ENCODE measurements at regions not wholly inside any gene's neighbourhood (a gene's known extent, or its start where the extent isn't known, plus 50 kb on each side); places are given as distances from the start of the nearest gene placed in this dataset.
"Not testable (repeated sequence)": the region's sequence is repeated elsewhere in the genome, so short reads cannot be mapped to it uniquely, and the experiment has no call there.

GRCh38 chr1:99501871-99502270, 144.0 kb upstream of the PALMD start:
- DNase-seq (ENCODE audit: low read depth): no peak

- no peak for DNase-seq (ENCODE audit: low read depth)
These were observed 143.5 kb upstream of the PALMD start for GRCh38 chr1:99502400-99502799.

- no peak for DNase-seq (ENCODE audit: low read depth)
These were observed 142.6 kb upstream of the PALMD start for GRCh38 chr1:99503276-99503747.

DNA sequence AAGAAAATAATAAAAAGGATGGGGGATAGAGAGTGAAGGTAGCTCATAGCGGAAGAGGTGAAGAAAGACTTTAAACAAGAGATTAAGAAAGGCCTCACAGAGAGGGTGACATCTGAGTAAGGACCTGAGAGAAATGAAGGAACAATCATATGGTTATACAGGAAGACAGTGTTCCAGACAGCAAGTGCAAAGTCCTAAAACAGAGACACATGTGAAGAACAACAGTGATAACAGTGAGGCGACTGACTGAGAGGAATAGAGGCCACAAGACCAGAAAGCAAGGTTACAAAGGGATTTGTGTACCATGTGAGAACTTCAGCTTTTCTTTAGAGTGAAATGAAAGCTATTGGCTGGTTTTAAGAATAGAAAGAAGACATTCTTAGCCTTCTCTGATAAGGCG, 141.6 kb upstream of the PALMD start:
- no peak for DNase-seq (ENCODE audit: low read depth)

DNA sequence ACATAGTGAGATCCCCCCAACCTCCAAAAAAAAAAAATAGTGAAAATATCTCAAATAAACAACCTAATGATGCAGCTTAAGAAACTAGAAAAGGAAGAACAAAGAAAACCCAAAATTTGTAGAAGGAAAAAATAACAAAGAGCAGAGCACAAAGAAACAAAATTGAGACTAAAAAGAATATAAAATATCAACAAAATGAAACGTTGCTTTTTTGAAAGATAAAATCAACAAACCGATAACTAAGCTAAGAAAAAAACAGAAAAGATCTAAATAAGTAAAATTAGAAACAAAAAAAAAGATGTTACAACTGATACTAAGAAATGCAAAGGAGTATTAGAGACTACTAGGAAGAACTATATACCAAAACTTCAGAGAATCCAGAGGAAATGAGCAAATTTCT, 139.3 kb upstream of the PALMD start:
- no peak for DNase-seq (ENCODE audit: low read depth)

DNA sequence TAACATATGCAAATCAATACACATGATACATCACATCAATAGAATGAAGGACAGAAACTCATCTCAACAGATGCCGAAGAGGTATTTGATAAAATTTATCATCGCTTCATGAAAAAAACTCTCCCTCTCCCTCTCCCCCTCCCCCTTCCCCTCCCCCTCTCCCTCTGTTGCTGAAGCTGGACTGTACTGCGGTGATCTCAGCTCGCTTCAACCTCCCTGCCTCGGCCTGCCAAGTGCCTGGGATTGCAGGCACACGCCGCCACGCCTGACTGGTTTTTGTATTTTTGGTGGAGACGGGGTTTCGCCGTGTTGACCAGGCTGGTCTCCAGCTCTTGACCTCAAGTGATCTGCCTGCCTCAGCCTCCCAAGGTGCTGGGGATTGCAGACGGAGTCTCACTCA, 138.5 kb upstream of the PALMD start:
- not testable (repeated sequence) for DNase-seq (ENCODE audit: low read depth)

GRCh38 chr1:99507906-99508732, 137.8 kb upstream of the PALMD start:
- no peak for DNase-seq (ENCODE audit: low read depth)

DNA sequence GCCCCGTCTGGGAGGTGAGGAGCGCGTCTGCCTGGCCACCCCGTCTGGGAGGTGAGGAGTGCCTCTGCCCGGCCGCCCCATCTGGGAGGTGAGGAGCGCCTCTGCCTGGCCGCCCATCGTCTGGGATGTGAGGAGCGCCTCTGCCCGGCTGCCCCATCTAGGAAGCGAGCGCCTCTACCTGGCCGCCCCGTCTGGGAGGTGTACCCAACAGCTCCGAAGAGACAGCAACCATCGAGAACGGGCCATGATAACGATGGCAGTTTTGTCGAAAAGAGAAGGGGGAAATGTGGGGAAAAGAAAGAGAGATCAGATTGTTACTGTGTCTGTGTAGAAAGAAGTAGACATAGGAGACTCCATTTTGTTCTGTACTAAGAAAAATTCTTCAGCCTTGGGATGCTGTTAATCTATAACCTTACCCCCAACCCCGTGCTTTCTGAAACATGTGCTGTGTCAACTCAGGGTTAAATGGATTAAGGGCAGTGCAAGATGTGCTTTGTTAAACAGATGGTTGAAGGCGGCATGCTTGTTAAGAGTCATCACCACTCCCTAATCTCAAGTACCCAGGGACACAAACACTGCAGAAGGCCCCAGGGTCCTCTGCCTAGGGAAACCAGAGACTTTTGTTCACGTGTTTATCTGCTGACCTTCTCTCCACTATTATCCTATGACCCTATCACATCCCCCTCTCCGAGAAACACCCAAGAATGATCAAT, 137.0 kb upstream of the PALMD start:
- DNase-seq (ENCODE audit: low read depth): not testable (repeated sequence)

DNA sequence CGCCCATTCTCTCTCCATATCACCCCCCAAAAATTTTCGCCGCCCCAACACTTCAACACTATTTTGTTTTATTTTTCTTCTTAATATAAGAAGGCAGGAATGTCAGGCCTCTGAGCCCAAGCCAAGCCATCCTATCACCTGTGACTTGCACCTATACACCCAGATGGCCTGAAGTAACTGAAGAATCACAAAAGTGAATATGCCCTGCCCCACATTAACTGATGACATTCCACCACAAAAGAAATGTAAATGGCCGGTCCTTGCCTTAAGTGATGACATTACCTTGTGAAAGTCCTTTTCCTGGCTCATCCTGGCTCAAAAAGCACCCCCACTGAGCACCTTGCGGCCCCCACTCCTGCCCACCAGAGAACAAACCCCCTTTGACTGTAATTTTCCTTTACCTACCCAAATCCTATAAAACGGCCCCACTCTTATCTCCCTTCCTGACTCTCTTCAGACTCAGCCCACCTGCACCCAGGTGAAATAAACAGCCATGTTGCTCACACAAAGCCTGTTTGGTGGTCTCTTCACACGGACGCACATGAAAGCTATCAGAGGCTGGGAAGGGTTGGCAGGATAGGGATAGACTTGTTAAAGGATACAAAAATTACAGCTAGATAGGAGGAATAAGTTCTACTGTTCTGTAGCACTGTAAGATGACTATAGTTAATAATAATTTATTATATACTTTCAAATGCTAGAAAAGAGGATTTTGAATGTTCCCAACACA, 130.9 kb upstream of the PALMD start:
- DNase-seq (ENCODE audit: low read depth): not testable (repeated sequence)

GRCh38 chr1:99516141-99516540, 129.8 kb upstream of the PALMD start:
- DNase-seq (ENCODE audit: low read depth): no peak

GRCh38 chr1:99520121-99520520, 125.8 kb upstream of the PALMD start:
- no peak for DNase-seq (ENCODE audit: low read depth)

DNA sequence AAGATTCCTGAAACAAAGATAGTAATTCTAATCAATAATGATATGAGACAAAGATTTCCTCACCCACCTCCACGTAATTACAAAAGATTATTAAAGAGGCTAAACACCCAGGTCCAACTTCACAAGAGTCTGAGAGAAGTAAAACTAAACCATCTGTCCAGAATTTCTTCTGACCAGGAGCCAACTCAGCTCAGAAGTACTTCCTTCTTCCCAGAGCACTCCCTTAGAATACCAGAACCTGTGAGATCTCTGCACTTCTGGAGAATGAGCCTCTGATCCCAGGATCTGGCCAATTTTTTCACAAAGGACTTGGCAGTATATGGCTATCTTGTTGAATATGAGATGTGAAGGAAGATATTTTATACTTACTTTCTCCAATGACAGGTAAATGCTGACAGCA, 120.6 kb upstream of the PALMD start:
- DNase-seq (ENCODE audit: low read depth): no peak

DNA sequence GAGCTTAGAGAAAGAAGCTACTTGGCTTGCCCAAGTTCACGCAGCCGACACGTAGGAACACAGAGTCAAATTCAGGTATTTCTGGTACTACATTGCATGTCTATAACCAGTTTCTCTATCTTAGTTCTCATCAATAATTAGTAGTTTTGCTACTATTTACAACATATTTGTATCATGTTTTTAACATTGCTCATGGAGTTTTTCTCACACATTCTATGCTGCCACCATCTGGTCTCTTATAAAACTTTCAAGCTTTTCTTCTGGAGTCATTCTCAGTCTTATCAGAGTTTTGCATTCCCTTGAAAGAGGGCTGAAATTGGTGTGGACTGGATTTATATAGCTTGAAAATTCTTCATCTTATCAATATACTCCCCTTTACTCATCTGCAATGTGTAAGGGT, 118.8 kb upstream of the PALMD start:
- no peak for DNase-seq (ENCODE audit: low read depth)

- DNase-seq (ENCODE audit: low read depth): no peak
These were observed 118.4 kb upstream of the PALMD start for GRCh38 chr1:99527545-99527944.

- no peak for DNase-seq (ENCODE audit: low read depth)
These were observed 116.9 kb upstream of the PALMD start for GRCh38 chr1:99529002-99529401.

- no peak for DNase-seq (ENCODE audit: low read depth)
These were observed 114.2 kb upstream of the PALMD start for GRCh38 chr1:99531578-99532275.

DNA sequence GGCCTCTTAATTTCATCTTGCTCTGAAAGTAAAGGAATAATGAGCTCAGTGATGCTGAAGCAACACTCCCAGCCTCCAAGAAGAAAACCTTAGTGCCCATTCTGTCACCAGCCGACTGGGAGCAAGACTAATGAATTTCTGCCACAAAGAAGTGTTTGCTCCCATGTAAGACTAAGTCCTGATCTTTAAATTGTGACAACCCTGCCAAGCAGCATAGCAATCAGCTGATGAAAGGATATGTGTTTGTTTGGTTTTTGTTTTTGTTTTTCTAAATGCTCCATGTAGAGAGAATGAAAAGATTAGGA, 113.7 kb upstream of the PALMD start:
- no peak for DNase-seq (ENCODE audit: low read depth)

GRCh38 chr1:99533909-99534637, 111.8 kb upstream of the PALMD start:
- DNase-seq (ENCODE audit: low read depth): no peak

DNA sequence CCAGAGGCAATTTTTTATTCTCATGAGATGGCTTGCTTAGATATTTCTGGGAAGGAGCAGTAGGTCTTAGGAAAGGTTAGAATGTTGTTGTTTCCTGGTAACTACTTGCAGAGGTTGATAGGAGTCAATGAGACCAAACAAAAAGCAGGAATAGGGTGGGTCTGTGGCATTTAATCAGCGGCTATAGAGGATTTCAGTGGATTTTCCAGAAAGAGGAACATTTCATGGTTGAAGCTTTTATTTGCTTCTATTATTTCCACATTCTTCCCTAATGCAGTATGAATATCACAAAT, 111.3 kb upstream of the PALMD start:
- no peak for DNase-seq (ENCODE audit: low read depth)

- no peak for DNase-seq (ENCODE audit: low read depth)
These were observed 110.3 kb upstream of the PALMD start for GRCh38 chr1:99535470-99536164.

- DNase-seq (ENCODE audit: low read depth): no peak
These were observed 107.9 kb upstream of the PALMD start for GRCh38 chr1:99537886-99538617.
